A172 (cell line): ENCODE measurements at regions not wholly inside any gene's neighbourhood (a gene's known extent, or its start where the extent isn't known, plus 50 kb on each side); places are given as distances from the start of the nearest gene placed in this dataset.

ENCODE experiments used
- DNase-seq: peaks from one replicate; pipeline ENCODE4 v3.0.0-alpha.2; 2015; ENCODE audit warnings: low spot score

- peak; percentile 51 for DNase-seq
Measured at GRCh38 chr5:98492258-98492657, 281.2 kb upstream of the RGMB start.

GRCh38 chr5:98497418-98497817, 276.0 kb upstream of the RGMB start:
- peak; percentile 10 for DNase-seq

GRCh38 chr5:98498028-98498427, 275.4 kb upstream of the RGMB start:
- no peak for DNase-seq

- DNase-seq, result no peak
Measured at GRCh38 chr5:98499892-98500291, 273.6 kb upstream of the RGMB start.

- no peak for DNase-seq
Measured at GRCh38 chr5:98500811-98501210, 272.7 kb upstream of the RGMB start.

- DNase-seq, result no peak
Measured at GRCh38 chr5:98503616-98504015, 269.8 kb upstream of the RGMB start.

GRCh38 chr5:98504505-98504904, 269.0 kb upstream of the RGMB start:
- DNase-seq, result no peak

GRCh38 chr5:98510143-98510985, 263.1 kb upstream of the RGMB start:
- peak; percentile 20 for DNase-seq

GRCh38 chr5:98513380-98513779, 260.1 kb upstream of the RGMB start:
- no peak for DNase-seq

GRCh38 chr5:98514215-98514614, 259.2 kb upstream of the RGMB start:
- no peak for DNase-seq

GRCh38 chr5:98516701-98517100, 256.8 kb upstream of the RGMB start:
- no peak for DNase-seq

GRCh38 chr5:98517560-98518366, 255.7 kb upstream of the RGMB start:
- DNase-seq, result no peak

GRCh38 chr5:98518754-98519153, 254.7 kb upstream of the RGMB start:
- no peak for DNase-seq

GRCh38 chr5:98519571-98519970, 253.9 kb upstream of the RGMB start:
- no peak for DNase-seq

- no peak for DNase-seq
Measured at GRCh38 chr5:98521821-98522220, 251.6 kb upstream of the RGMB start.

GRCh38 chr5:98524773-98525172, 248.7 kb upstream of the RGMB start:
- no peak for DNase-seq

- DNase-seq, result no peak
Measured at GRCh38 chr5:98527846-98528245, 245.6 kb upstream of the RGMB start.

- DNase-seq, result no peak
Measured at GRCh38 chr5:98529321-98529720, 244.1 kb upstream of the RGMB start.

GRCh38 chr5:98530224-98530623, 243.2 kb upstream of the RGMB start:
- no peak for DNase-seq

GRCh38 chr5:98535901-98536300, 237.6 kb upstream of the RGMB start:
- no peak for DNase-seq

- DNase-seq, result no peak
Measured at GRCh38 chr5:98540056-98540455, 233.4 kb upstream of the RGMB start.

- no peak for DNase-seq
Measured at GRCh38 chr5:98541641-98542040, 231.8 kb upstream of the RGMB start.

- no peak for DNase-seq
Measured at GRCh38 chr5:98543490-98543889, 230.0 kb upstream of the RGMB start.
